Muscle layer of duodenum (tissue), 2 donors: ENCODE measurements at regions not wholly inside any gene's neighbourhood (a gene's known extent, or its start where the extent isn't known, plus 50 kb on each side); places are given as distances from the start of the nearest gene placed in this dataset.
A peak's percentile ranks its signal among the peaks of the same experiment; 100 is the strongest.
"Not testable (repeated sequence)": the region's sequence is repeated elsewhere in the genome, so short reads cannot be mapped to it uniquely, and the experiment has no call there.

ENCODE experiments used
- H3K27ac ChIP-seq: one replicate; pipeline ENCODE4 v1.7.0; 2013; ENCODE audit warnings: mild to moderate bottlenecking, low read length
- H3K27me3 ChIP-seq: one replicate; pipeline ENCODE4 v1.7.0; 2013; ENCODE audit warnings: low read depth, mild to moderate bottlenecking, control low read depth, low read length
- H3K36me3 ChIP-seq, 2 donors: one replicate each; pipeline ENCODE4 v1.7.0; 2013; ENCODE audit warnings: low read length in 2 of 2, control low read depth in 1 of 2, mild to moderate bottlenecking in 1 of 2; ENCODE audit not compliant: insufficient read depth in 2 of 2, control insufficient read depth in 1 of 2
- H3K4me1 ChIP-seq, 2 donors: one replicate each; pipeline ENCODE4 v1.7.0; 2013; ENCODE audit warnings: low read length in 2 of 2, mild to moderate bottlenecking in 2 of 2, control low read depth in 1 of 2, moderate library complexity in 1 of 2; ENCODE audit not compliant: insufficient read depth in 2 of 2, control insufficient read depth in 1 of 2
- H3K4me3 ChIP-seq, 2 donors: one replicate each; pipeline ENCODE4 v1.7.0; 2013; ENCODE audit warnings: low read length in 2 of 2, low read depth in 1 of 2, mild to moderate bottlenecking in 1 of 2
- H3K9me3 ChIP-seq, 2 donors: one replicate each; pipeline ENCODE4 v1.7.0; 2013; ENCODE audit warnings: low read length in 2 of 2, control low read depth in 1 of 2, mild to moderate bottlenecking in 1 of 2; ENCODE audit not compliant: control insufficient read depth in 1 of 2
- donor health status: healthy.

DNA sequence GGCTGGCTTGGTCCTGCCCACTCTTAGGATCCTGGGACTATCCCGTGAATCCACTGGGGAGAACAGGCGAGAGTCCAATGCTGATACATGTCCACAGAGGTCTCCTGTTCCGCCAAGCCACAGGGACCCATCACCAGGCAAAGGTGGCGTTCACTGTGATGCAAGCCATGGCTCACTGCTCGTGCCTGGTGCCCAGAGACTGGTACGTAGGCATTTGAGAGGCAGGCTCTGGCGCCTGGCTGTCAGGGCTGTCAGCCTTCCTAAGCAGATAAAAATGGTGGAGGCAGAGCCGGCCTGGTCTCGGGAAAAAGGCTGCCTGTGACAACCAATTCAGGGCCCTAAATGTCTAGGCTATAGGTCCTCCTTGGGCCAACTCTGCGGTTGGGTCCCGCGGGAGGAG lies 2329.0 kb downstream of the TP53TG3F start:
- no peaks in the 10 kb centered on the region for H3K27me3 ChIP-seq
- no peaks in the 10 kb centered on the region for H3K36me3 ChIP-seq
- no peak overlapping the region for H3K4me3 ChIP-seq
- H3K27ac ChIP-seq = no peak overlapping the region
- peaks cover 0 to 10% of the 10 kb centered on the region in 2 donors for H3K9me3 ChIP-seq
- H3K4me1 ChIP-seq = no peaks in the 10 kb centered on the region

DNA sequence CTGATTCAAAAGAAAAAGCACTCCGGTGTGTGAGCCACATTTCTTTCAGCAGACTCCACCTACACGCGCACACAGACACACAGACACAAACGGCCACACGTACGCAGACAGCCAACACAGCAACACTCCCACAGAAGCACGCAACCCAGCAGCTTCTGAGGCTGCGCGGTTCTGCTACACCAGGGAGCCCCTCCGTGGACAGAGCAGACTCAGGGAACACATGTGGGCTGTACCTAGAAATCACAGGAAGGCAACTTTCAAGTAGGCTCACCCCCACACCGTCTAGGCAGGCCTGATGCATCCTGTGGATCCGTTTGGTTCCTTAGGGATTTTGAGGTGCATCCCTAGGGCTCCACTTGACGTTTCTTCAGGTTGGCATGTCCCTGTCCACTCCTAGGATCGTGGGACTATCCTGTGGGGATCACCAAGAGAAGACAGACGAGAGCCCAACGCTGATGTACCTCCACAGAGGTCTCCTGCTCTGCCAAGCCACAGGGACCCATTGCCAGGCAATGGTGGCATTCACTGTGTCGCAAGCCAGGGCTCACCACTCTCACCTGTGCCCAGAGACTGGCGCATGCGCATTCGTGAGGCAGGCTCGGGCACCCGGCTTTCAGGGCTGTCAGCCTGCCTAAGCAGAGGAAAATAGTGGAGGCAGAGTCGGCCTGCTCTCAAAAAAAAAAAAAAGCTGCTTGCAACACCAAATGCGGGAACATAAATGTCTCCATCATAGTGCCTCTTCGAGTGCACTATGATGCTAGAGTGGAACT lies 2333.3 kb downstream of the TP53TG3F start:
- Histone ChIP-seq H3K9me3 (peaks cover 6 to 17% of the 10 kb centered on the region in 2 donors), H3K27ac (no peak overlapping the region), H3K36me3 (no peaks in the 10 kb centered on the region), H3K27me3 (no peaks in the 10 kb centered on the region), H3K4me1 (no peaks in the 10 kb centered on the region), H3K4me3 (no peak overlapping the region)

DNA sequence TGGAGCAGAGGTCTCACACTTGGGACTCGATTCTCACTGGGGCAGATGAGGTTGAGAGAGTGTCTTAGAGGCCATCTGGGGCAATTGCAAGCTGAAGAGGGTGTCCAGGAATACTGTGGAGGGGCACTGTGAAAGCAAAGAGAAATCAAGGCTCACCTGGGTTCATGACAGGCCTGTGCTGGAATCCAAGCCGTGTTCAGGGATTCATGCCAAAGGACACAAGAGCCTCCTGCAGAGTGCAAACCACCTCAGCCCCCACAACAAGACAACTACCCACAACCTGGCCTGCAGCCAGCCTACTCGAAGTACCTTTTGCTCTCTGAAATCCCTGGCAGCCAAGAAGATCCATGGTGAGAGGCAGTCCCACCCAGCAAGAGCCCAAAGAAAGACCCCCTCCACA lies 2334.2 kb downstream of the TP53TG3F start:
- Histone ChIP-seq H3K27me3 (no peaks in the 10 kb centered on the region), H3K27ac (no peak overlapping the region), H3K4me3 (no peak overlapping the region), H3K36me3 (no peaks in the 10 kb centered on the region), H3K4me1 (no peaks in the 10 kb centered on the region), H3K9me3 (peaks cover 6 to 17% of the 10 kb centered on the region in 2 donors)

DNA sequence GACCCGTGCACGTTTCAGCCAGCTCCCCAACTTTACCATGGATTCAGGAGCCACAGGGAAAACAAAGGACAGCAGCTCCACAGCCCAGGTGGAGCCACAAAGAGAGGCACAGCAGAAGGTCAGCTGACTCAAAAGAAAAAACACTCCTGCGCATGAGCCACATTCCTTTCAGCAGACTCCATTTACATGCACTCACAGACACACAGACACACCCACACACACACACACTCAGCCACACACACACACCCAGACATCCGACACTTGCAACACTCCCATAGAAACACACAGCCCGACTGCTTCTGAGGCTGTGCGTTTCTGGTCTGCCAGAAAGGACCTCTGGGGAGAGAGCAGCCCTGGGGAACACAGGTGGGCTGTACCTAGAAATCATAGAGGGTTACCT lies 2335.5 kb downstream of the TP53TG3F start:
- H3K4me1 ChIP-seq = no peaks in the 10 kb centered on the region
- H3K4me3 ChIP-seq = no peak overlapping the region
- no peak overlapping the region for H3K27ac ChIP-seq
- peaks cover 6 to 17% of the 10 kb centered on the region in 2 donors for H3K9me3 ChIP-seq
- no peaks in the 10 kb centered on the region for H3K27me3 ChIP-seq
- H3K36me3 ChIP-seq = no peaks in the 10 kb centered on the region

DNA sequence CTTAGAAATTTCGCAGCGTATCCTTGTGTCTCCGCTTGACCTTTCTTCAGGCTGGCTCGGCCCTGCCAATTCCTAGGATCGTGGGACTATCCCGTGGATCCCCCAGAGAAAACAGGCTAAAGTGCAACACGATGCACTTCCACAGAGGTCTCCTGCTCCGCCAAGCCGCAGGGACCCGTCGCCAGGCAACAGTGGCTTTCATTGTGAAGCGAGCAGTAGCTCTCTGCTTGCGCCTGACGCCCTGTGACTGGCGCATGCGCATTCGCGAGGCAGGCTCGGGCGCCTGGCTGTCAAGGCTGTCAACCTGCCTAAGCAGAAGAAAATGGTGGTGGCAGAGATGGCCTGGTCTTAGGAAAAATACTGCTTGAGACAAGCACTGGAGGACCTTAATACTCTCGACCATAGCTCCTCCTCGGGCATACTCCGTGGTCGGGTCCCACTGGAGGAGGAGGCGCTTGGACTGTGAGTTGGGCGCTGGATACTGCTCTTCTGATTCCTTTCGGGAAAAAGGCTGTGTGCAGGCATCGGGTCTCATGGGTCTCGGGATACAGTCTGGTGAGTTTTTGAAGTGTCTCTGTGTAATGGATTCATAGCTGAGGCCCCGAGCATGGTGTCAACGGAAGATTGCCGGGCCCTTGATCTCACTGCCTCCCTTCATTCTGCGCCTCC lies 2336.1 kb downstream of the TP53TG3F start:
- no peak overlapping the region for H3K27ac ChIP-seq
- H3K36me3 ChIP-seq = no peaks in the 10 kb centered on the region
- H3K4me3 ChIP-seq = no peak overlapping the region
- H3K4me1 ChIP-seq = no peaks in the 10 kb centered on the region
- no peaks in the 10 kb centered on the region for H3K27me3 ChIP-seq
- peaks cover 6 to 14% of the 10 kb centered on the region in 2 donors for H3K9me3 ChIP-seq

DNA sequence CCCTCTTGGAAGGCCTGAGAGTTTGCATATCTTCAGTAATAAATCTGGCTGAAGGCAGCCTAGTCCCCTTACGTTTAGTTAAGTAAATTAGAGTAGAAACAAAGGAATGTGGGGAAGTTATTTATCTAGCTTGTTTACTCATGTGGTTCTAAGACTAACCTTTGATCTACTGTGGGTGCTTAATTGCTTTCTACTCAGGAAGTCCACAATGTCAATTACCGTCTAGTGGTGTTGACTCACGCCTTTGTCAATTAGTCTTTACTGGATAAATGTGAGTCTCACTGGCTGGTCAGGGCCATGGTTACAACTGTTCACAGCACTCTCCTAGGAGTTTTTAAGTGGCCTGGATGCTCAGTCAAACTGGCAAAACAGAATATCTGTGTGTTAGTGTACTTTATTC lies 2338.4 kb downstream of the TP53TG3F start:
- Histone ChIP-seq H3K36me3 (no peaks in the 10 kb centered on the region), H3K9me3 (peaks cover 6 to 14% of the 10 kb centered on the region in 2 donors), H3K4me1 (no peaks in the 10 kb centered on the region), H3K4me3 (no peak overlapping the region), H3K27me3 (no peaks in the 10 kb centered on the region), H3K27ac (no peak overlapping the region)

DNA sequence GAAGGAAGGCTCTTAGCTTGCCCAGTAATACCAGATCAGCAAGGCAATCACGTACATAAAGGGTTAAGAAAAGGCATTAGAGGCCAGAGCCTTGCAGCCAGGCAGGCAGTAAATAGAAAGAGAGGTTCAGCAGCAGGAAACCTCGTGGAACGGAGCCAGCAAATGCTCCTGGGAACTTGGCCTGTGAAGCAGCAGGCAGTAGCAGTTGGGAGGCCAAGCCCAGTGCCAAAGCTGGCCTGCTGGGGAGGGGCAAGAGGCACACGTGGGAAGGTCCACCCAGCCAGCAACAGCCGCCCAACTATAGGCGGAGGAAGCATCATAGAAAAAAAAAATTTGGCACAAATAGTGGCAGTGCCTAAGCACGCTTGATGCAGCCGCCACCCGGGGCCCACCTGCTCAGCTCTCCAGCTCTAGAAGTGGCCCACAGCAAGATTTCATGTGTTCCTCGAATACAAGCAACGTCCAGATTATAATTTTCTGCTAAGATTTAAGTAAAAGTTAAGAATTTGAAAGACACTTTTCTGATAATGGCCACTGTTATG lies 2339.5 kb downstream of the TP53TG3F start:
- H3K9me3 ChIP-seq = peaks cover 6 to 11% of the 10 kb centered on the region in 2 donors
- H3K27ac ChIP-seq = no peak overlapping the region
- no peaks in the 10 kb centered on the region for H3K4me1 ChIP-seq

DNA sequence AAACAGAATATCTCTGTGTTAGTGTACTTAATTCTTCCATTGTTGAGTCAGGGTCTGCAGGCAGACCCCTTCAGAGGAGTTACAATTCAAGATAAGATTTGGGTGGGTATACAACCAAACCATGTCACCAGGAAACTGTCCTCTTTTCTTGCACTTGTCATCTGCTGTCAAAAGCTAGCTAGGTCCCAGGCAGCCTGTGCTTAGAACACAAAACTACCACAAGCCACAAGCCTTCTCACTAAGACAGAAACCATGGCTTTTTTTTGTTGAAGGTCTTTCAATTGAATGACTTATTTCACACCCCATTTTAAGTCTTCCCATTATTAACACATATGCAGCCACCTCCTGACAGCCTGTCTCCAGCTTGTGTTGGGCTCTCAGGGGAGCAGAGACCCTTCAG lies 2345.1 kb downstream of the TP53TG3F start:
- H3K27me3 ChIP-seq, H3K36me3 ChIP-seq, H3K9me3 ChIP-seq, H3K27ac ChIP-seq, H3K4me3 ChIP-seq, H3K4me1 ChIP-seq: not testable (repeated sequence)

More for the DNA sequence above, 2339.5 kb downstream of the TP53TG3F start:
- H3K36me3 ChIP-seq = no peaks in the 10 kb centered on the region
- H3K27me3 ChIP-seq = no peaks in the 10 kb centered on the region
- H3K4me3 ChIP-seq = peak overlapping the region in 1 of 2 donors; percentile 7

DNA sequence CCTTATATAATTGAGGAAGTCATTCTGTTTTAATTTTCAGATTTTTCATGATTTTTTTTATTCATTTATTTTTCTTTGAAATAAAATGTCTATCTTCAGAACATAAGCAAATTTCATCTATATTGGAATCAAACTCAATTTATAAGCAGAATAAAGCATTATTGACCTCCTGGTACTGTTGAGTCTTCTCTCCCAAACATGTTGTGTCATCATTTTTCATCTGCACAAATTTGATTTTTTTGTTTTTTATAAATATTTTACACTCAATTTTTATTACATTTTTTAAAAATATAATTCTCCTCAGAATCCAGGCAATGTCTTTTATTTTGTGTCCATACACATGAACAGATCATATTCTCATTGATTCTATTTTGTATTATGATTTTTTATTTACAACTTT lies 2363.9 kb downstream of the TP53TG3F start:
- Histone ChIP-seq H3K27ac (no peak overlapping the region), H3K4me3 (no peak overlapping the region), H3K27me3 (no peaks in the 10 kb centered on the region), H3K4me1 (no peaks in the 10 kb centered on the region), H3K36me3 (no peaks in the 10 kb centered on the region), H3K9me3 (no peaks in the 10 kb centered on the region)

DNA sequence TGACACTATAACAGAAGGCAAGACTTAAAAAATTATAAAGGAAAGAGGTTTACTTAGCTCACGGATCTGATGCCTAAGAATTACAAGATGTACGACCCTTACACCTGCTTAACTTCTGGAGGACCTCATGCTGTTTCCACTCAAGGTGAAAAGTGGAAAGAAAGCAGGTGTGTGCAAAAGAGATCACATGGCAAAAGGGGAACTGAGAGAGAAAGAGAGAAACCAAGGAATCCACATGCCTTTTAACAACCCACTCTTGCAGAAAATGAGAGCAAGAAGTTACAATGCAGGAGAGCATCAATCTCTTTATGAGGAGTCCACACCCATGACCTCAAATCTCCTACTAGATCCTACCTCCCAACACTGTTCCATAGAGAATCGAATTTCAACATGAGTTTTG lies 2382.2 kb downstream of the TP53TG3F start:
- H3K27me3 ChIP-seq = no peaks in the 10 kb centered on the region
- no peaks in the 10 kb centered on the region for H3K36me3 ChIP-seq
- H3K4me1 ChIP-seq = no peaks in the 10 kb centered on the region
- no peak overlapping the region for H3K4me3 ChIP-seq
- H3K27ac ChIP-seq = no peak overlapping the region
- H3K9me3 ChIP-seq = no peaks in the 10 kb centered on the region

DNA sequence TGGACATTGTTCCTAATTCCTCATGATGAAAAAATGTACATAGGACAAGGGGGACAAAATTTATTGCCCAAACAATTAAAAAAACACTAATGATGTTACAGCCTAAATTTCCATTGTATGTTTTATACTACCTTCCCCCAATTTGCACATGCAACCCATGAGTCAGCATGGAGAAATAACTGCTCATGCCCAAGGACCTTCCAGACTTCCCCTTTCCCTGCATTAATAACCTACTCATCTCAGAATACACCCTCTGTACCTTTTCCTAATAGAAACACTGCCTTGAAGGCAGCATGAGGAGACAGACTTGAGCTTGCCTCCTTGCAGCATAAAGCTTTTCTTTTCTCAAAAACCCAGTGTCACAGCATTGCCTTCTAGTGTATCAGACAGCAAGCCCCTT lies 2402.8 kb downstream of the TP53TG3F start:
- Histone ChIP-seq H3K4me1 (no peaks in the 10 kb centered on the region), H3K27me3 (no peaks in the 10 kb centered on the region), H3K4me3 (no peak overlapping the region), H3K36me3 (no peaks in the 10 kb centered on the region), H3K9me3 (peaks cover 0 to 4% of the 10 kb centered on the region in 2 donors), H3K27ac (no peak overlapping the region)
